ENCODE measurements at regions not wholly inside any gene's neighbourhood (a gene's known extent, or its start where the extent isn't known, plus 50 kb on each side); places are given as distances from the start of the nearest gene placed in this dataset.

DNA sequence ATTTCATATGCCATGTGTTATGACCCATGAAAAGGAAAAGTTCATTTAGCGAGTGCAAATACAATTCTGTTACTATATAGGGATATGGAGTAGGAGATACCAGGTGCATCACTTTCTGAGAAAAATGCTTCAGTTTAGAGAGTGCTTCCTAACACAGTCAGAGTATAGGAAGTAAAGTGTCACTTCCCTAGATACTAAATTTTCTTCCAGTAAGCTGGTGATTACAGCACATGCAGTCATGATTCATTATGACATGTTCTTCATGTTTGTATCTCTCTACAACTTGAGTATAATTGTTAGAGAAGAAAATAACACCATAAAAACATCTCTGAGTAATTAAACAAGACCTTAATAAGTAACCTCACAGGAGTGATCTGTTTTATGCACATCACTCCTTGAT lies 837.0 kb downstream of the DNAH5 start:
- TF ChIP-seq POLR2A (IDR thresholded peaks at IDR 0.05; ENCODE audit: low read depth) = no peak
- TF ChIP-seq, protein P1, sequence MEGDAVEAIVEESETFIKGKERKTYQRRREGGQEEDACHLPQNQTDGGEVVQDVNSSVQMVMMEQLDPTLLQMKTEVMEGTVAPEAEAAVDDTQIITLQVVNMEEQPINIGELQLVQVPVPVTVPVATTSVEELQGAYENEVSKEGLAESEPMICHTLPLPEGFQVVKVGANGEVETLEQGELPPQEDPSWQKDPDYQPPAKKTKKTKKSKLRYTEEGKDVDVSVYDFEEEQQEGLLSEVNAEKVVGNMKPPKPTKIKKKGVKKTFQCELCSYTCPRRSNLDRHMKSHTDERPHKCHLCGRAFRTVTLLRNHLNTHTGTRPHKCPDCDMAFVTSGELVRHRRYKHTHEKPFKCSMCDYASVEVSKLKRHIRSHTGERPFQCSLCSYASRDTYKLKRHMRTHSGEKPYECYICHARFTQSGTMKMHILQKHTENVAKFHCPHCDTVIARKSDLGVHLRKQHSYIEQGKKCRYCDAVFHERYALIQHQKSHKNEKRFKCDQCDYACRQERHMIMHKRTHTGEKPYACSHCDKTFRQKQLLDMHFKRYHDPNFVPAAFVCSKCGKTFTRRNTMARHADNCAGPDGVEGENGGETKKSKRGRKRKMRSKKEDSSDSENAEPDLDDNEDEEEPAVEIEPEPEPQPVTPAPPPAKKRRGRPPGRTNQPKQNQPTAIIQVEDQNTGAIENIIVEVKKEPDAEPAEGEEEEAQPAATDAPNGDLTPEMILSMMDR (IDR thresholded peaks at IDR 0.05) = no peak
- no peak for TF ChIP-seq POLR2AphosphoS5 (IDR thresholded peaks at IDR 0.05)

All from esophagus muscularis mucosa (tissue), 3 donors.